ENCODE measurements at regions not wholly inside any gene's neighbourhood (a gene's known extent, or its start where the extent isn't known, plus 50 kb on each side); places are given as distances from the start of the nearest gene placed in this dataset.

GRCh38 chr3:191518861-191519260 lies 57.9 kb downstream of the PYDC2 start:
- no peaks in the 10 kb centered on the region for H3K36me3 ChIP-seq (ENCODE audit: control insufficient read depth, insufficient read depth, low read length)
- no peak overlapping the region for H3K27ac ChIP-seq (ENCODE audit: low read length)
- no CpG with 5 or more reads among the region's 7 CpGs for WGBS (ENCODE audit: insufficient coverage, insufficient read length)
- H3K4me3 ChIP-seq (ENCODE audit: low read length) = no peak overlapping the region
- no peaks in the 10 kb centered on the region for H3K27me3 ChIP-seq (ENCODE audit: control insufficient read depth, insufficient read depth, low read length)
- no peaks in the 10 kb centered on the region; the same call in 1 of the 2 replicates for H3K9me3 ChIP-seq (ENCODE audit: control insufficient read depth, insufficient read depth, low read length)
- no peak for DNase-seq (ENCODE audit: low read depth, low spot score)
- no peaks in the 10 kb centered on the region for H3K4me1 ChIP-seq (ENCODE audit: control insufficient read depth, insufficient read depth, low read length)

- Histone ChIP-seq H3K9me3 (ENCODE audit: control insufficient read depth, insufficient read depth, low read length) (no peaks in the 10 kb centered on the region; the same call in 1 of the 2 replicates), H3K4me1 (ENCODE audit: control insufficient read depth, insufficient read depth, low read length) (no peaks in the 10 kb centered on the region), H3K4me3 (ENCODE audit: low read length) (no peak overlapping the region), H3K36me3 (ENCODE audit: control insufficient read depth, insufficient read depth, low read length) (no peaks in the 10 kb centered on the region), H3K27ac (ENCODE audit: low read length) (no peak overlapping the region), H3K27me3 (ENCODE audit: control insufficient read depth, insufficient read depth, low read length) (no peaks in the 10 kb centered on the region)
- no peak for DNase-seq (ENCODE audit: low read depth, low spot score)
- no CpG with 5 or more reads among the region's 3 CpGs for WGBS (ENCODE audit: insufficient coverage, insufficient read length)
Measured at GRCh38 chr3:191521055-191521454, 60.1 kb downstream of the PYDC2 start.

GRCh38 chr3:191523148-191523547 lies 62.2 kb downstream of the PYDC2 start:
- Histone ChIP-seq H3K27me3 (ENCODE audit: control insufficient read depth, insufficient read depth, low read length) (no peaks in the 10 kb centered on the region), H3K4me3 (ENCODE audit: low read length) (no peak overlapping the region), H3K9me3 (ENCODE audit: control insufficient read depth, insufficient read depth, low read length) (no peaks in the 10 kb centered on the region; the same call in 1 of the 2 replicates), H3K27ac (ENCODE audit: low read length) (no peak overlapping the region), H3K36me3 (ENCODE audit: control insufficient read depth, insufficient read depth, low read length) (no peaks in the 10 kb centered on the region), H3K4me1 (ENCODE audit: control insufficient read depth, insufficient read depth, low read length) (no peaks in the 10 kb centered on the region)
- no CpG with 5 or more reads among the region's 8 CpGs for WGBS (ENCODE audit: insufficient coverage, insufficient read length)
- DNase-seq (ENCODE audit: low read depth, low spot score) = no peak

- no peaks in the 10 kb centered on the region for H3K4me1 ChIP-seq (ENCODE audit: control insufficient read depth, insufficient read depth, low read length)
- H3K36me3 ChIP-seq (ENCODE audit: control insufficient read depth, insufficient read depth, low read length) = no peaks in the 10 kb centered on the region
- H3K9me3 ChIP-seq (ENCODE audit: control insufficient read depth, insufficient read depth, low read length) = no peaks in the 10 kb centered on the region
- DNase-seq (ENCODE audit: low read depth, low spot score) = no peak
- no peaks in the 10 kb centered on the region for H3K27me3 ChIP-seq (ENCODE audit: control insufficient read depth, insufficient read depth, low read length)
- H3K4me3 ChIP-seq (ENCODE audit: low read length) = no peak overlapping the region
- no CpG with 5 or more reads among the region's 1 CpG for WGBS (ENCODE audit: insufficient coverage, insufficient read length)
- H3K27ac ChIP-seq (ENCODE audit: low read length) = no peak overlapping the region
Measured at GRCh38 chr3:191528589-191528988, 67.6 kb downstream of the PYDC2 start.

- H3K27me3 ChIP-seq (ENCODE audit: control insufficient read depth, insufficient read depth, low read length) = no peaks in the 10 kb centered on the region
- no peak overlapping the region for H3K4me3 ChIP-seq (ENCODE audit: low read length)
- no peak for DNase-seq (ENCODE audit: low read depth, low spot score)
- no CpG with 5 or more reads among the region's 5 CpGs for WGBS (ENCODE audit: insufficient coverage, insufficient read length)
- H3K27ac ChIP-seq (ENCODE audit: low read length) = no peak overlapping the region
- H3K4me1 ChIP-seq (ENCODE audit: control insufficient read depth, insufficient read depth, low read length) = no peaks in the 10 kb centered on the region
- H3K9me3 ChIP-seq (ENCODE audit: control insufficient read depth, insufficient read depth, low read length) = no peaks in the 10 kb centered on the region
- no peaks in the 10 kb centered on the region for H3K36me3 ChIP-seq (ENCODE audit: control insufficient read depth, insufficient read depth, low read length)
Measured at GRCh38 chr3:191529992-191530391, 69.0 kb downstream of the PYDC2 start.

- no peak overlapping the region for H3K27ac ChIP-seq (ENCODE audit: low read length)
- H3K27me3 ChIP-seq (ENCODE audit: control insufficient read depth, insufficient read depth, low read length) = no peaks in the 10 kb centered on the region
- no peaks in the 10 kb centered on the region for H3K9me3 ChIP-seq (ENCODE audit: control insufficient read depth, insufficient read depth, low read length)
- no peak for DNase-seq (ENCODE audit: low read depth, low spot score)
- no peaks in the 10 kb centered on the region for H3K4me1 ChIP-seq (ENCODE audit: control insufficient read depth, insufficient read depth, low read length)
- no CpG with 5 or more reads among the region's 5 CpGs for WGBS (ENCODE audit: insufficient coverage, insufficient read length)
- H3K36me3 ChIP-seq (ENCODE audit: control insufficient read depth, insufficient read depth, low read length) = no peaks in the 10 kb centered on the region
- no peak overlapping the region for H3K4me3 ChIP-seq (ENCODE audit: low read length)
Measured at GRCh38 chr3:191531434-191531972, 70.5 kb downstream of the PYDC2 start.

- no peaks in the 10 kb centered on the region for H3K4me1 ChIP-seq (ENCODE audit: control insufficient read depth, insufficient read depth, low read length)
- H3K27ac ChIP-seq (ENCODE audit: low read length) = no peak overlapping the region
- no peak for DNase-seq (ENCODE audit: low read depth, low spot score)
- H3K9me3 ChIP-seq (ENCODE audit: control insufficient read depth, insufficient read depth, low read length) = no peaks in the 10 kb centered on the region; the same call in 1 of the 2 replicates
- no peaks in the 10 kb centered on the region for H3K36me3 ChIP-seq (ENCODE audit: control insufficient read depth, insufficient read depth, low read length)
- H3K27me3 ChIP-seq (ENCODE audit: control insufficient read depth, insufficient read depth, low read length) = no peaks in the 10 kb centered on the region
- no peak overlapping the region for H3K4me3 ChIP-seq (ENCODE audit: low read length)
- whole genome bisulfite sequencing (ENCODE audit: insufficient coverage, insufficient read length) = no CpG with 5 or more reads among the region's 1 CpG
Measured at GRCh38 chr3:191543018-191543417, 82.1 kb downstream of the PYDC2 start.

- Histone ChIP-seq H3K27me3 (ENCODE audit: control insufficient read depth, insufficient read depth, low read length) (no peaks in the 10 kb centered on the region), H3K9me3 (ENCODE audit: control insufficient read depth, insufficient read depth, low read length) (no peaks in the 10 kb centered on the region; the same call in 1 of the 2 replicates), H3K4me3 (ENCODE audit: low read length) (no peak overlapping the region), H3K36me3 (ENCODE audit: control insufficient read depth, insufficient read depth, low read length) (no peaks in the 10 kb centered on the region), H3K4me1 (ENCODE audit: control insufficient read depth, insufficient read depth, low read length) (no peaks in the 10 kb centered on the region), H3K27ac (ENCODE audit: low read length) (no peak overlapping the region)
- no peak for DNase-seq (ENCODE audit: low read depth, low spot score)
- WGBS (ENCODE audit: insufficient coverage, insufficient read length) = no CpG with 5 or more reads among the region's 4 CpGs
Measured at GRCh38 chr3:191543897-191544296, 82.9 kb downstream of the PYDC2 start.

GRCh38 chr3:191549357-191549756 lies 88.4 kb downstream of the PYDC2 start:
- Histone ChIP-seq H3K4me1 (ENCODE audit: control insufficient read depth, insufficient read depth, low read length) (no peaks in the 10 kb centered on the region), H3K4me3 (ENCODE audit: low read length) (no peak overlapping the region), H3K27ac (ENCODE audit: low read length) (no peak overlapping the region), H3K9me3 (ENCODE audit: control insufficient read depth, insufficient read depth, low read length) (no peaks in the 10 kb centered on the region; the same call in 1 of the 2 replicates), H3K36me3 (ENCODE audit: control insufficient read depth, insufficient read depth, low read length) (no peaks in the 10 kb centered on the region), H3K27me3 (ENCODE audit: control insufficient read depth, insufficient read depth, low read length) (no peaks in the 10 kb centered on the region)
- 100% methylated on average over 1 of the region's 1 CpG for WGBS (ENCODE audit: insufficient coverage, insufficient read length)
- DNase-seq (ENCODE audit: low read depth, low spot score) = no peak

GRCh38 chr3:191555037-191555436 lies 94.1 kb downstream of the PYDC2 start:
- H3K4me1 ChIP-seq (ENCODE audit: control insufficient read depth, insufficient read depth, low read length) = no peaks in the 10 kb centered on the region
- DNase-seq (ENCODE audit: low read depth, low spot score) = no peak

GRCh38 chr3:191557322-191557721 lies 96.4 kb downstream of the PYDC2 start:
- DNase-seq (ENCODE audit: low read depth, low spot score) = no peak
- Histone ChIP-seq H3K27ac (ENCODE audit: low read length) (no peak overlapping the region), H3K4me3 (ENCODE audit: low read length) (no peak overlapping the region), H3K9me3 (ENCODE audit: control insufficient read depth, insufficient read depth, low read length) (no peaks in the 10 kb centered on the region), H3K4me1 (ENCODE audit: control insufficient read depth, insufficient read depth, low read length) (no peaks in the 10 kb centered on the region), H3K36me3 (ENCODE audit: control insufficient read depth, insufficient read depth, low read length) (no peaks in the 10 kb centered on the region), H3K27me3 (ENCODE audit: control insufficient read depth, insufficient read depth, low read length) (no peaks in the 10 kb centered on the region)
- WGBS (ENCODE audit: insufficient coverage, insufficient read length) = no CpG with 5 or more reads among the region's 2 CpGs

More at GRCh38 chr3:191555037-191555436, 94.1 kb downstream of the PYDC2 start:
- Histone ChIP-seq H3K9me3 (ENCODE audit: control insufficient read depth, insufficient read depth, low read length) (no peaks in the 10 kb centered on the region), H3K36me3 (ENCODE audit: control insufficient read depth, insufficient read depth, low read length) (no peaks in the 10 kb centered on the region), H3K27ac (ENCODE audit: low read length) (no peak overlapping the region), H3K27me3 (ENCODE audit: control insufficient read depth, insufficient read depth, low read length) (no peaks in the 10 kb centered on the region), H3K4me3 (ENCODE audit: low read length) (no peak overlapping the region)
